ENCODE measurements at regions not wholly inside any gene's neighbourhood (a gene's known extent, or its start where the extent isn't known, plus 50 kb on each side); places are given as distances from the start of the nearest gene placed in this dataset.

DNA sequence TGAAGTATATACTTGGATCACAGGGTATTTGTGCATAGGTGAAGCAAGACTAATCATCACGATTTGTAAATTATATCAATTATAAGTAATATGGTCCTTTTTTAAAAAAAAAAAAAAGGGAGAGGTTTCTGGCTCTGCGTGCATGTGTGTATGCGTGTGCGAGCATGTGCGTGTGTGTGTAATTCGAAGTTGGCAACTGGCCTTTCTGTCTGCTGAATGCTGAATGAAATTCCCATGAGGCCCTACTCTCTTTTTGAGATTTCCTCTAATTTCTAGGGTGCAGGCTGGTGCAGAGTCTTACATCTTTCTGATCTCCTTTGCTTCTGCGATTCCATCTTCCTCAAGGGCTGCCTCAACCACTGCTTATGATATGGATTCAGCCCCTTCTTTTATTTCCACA is 212.2 kb downstream of the URB2 start:
- Histone ChIP-seq H3K18ac (ENCODE audit: low read length) (no peak overlapping the region), H2BK12ac (ENCODE audit: low read length) (no peak overlapping the region), H3K9ac (ENCODE audit: low read length) (no peak overlapping the region), H4K8ac (ENCODE audit: low read depth, low read length) (peak overlapping the region; percentile 28), H3K4me2 (ENCODE audit: low read length) (no peak overlapping the region), H3K4me3 (ENCODE audit: low read depth, low read length) (no peak overlapping the region), H2BK5ac (ENCODE audit: low read depth, low read length, poor library complexity) (no peak overlapping the region), H3K4ac (ENCODE audit: low read depth, low read length) (no peak overlapping the region), H4K12ac (ENCODE audit: low read depth, low read length) (no peak overlapping the region), H4K91ac (ENCODE audit: low read depth, low read length) (no peak overlapping the region), H3K14ac (ENCODE audit: low read length) (no peak overlapping the region), H3K36me3 (ENCODE audit: control insufficient read depth in 1 of 2, insufficient read depth in 2 of 2, low read length in 2 of 2) (no peaks in the 10 kb centered on the region), H3K27me3 (ENCODE audit: insufficient read depth, low read length) (no peaks in the 10 kb centered on the region), H3K23ac (ENCODE audit: low read length) (no peak overlapping the region), H3K79me1 (ENCODE audit: low read length) (peaks cover 1% of the 10 kb centered on the region), H3K79me2 (ENCODE audit: control insufficient read depth, insufficient read depth, low read length, poor library complexity) (no peaks in the 10 kb centered on the region), H3K9me3 (ENCODE audit: insufficient read depth, low read depth, low read length) (no peaks in the 10 kb centered on the region), H3K27ac (ENCODE audit: low read depth, low read length) (no peak overlapping the region), H2BK120ac (ENCODE audit: insufficient read depth, low read length, poor library complexity) (no peak overlapping the region), H2AFZ (ENCODE audit: insufficient read depth, low read length, poor library complexity) (no peak overlapping the region), H2AK5ac (ENCODE audit: low read length) (no peak overlapping the region), H3K4me1 (ENCODE audit: control insufficient read depth in 1 of 2, insufficient read depth in 2 of 2, low read length in 2 of 2) (no peaks in the 10 kb centered on the region)
- no CpG with 5 or more reads among the region's 7 CpGs for WGBS (ENCODE audit: extremely low coverage, insufficient coverage, insufficient read length)
- DNase-seq: no peak

DNA sequence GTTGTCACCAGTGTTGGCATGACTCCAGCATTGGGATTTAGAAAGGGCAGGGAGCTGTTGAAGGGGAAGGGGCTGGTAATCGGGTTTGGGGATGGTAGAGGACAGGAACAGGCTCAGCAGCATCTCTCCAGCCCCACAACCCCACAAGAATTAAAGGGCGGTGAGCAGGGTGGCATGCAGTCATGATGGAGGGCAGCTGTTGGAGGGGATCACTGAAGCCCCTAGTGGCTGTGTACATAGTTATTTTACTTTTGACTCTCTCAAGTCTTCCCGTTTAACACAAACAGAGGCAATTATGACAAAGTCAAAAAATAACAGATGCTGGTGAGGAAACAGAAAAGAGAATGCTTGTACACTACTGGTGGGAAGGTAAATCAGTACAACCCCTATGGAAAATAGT is 213.8 kb downstream of the URB2 start:
- Histone ChIP-seq H3K18ac (ENCODE audit: low read length) (no peak overlapping the region), H2BK5ac (ENCODE audit: low read depth, low read length, poor library complexity) (no peak overlapping the region), H3K4me1 (ENCODE audit: control insufficient read depth in 1 of 2, insufficient read depth in 2 of 2, low read length in 2 of 2) (peaks cover 0 to 5% of the 10 kb centered on the region in 2 experiments), H3K27ac (ENCODE audit: low read depth, low read length) (no peak overlapping the region), H3K23ac (ENCODE audit: low read length) (no peak overlapping the region), H4K12ac (ENCODE audit: low read depth, low read length) (no peak overlapping the region), H3K14ac (ENCODE audit: low read length) (no peak overlapping the region), H3K9ac (ENCODE audit: low read length) (no peak overlapping the region), H2AK5ac (ENCODE audit: low read length) (no peak overlapping the region), H4K8ac (ENCODE audit: low read depth, low read length) (no peak overlapping the region), H3K36me3 (ENCODE audit: control insufficient read depth in 1 of 2, insufficient read depth in 2 of 2, low read length in 2 of 2) (no peaks in the 10 kb centered on the region), H3K79me1 (ENCODE audit: low read length) (peaks cover 1% of the 10 kb centered on the region), H2BK12ac (ENCODE audit: low read length) (no peak overlapping the region), H2AFZ (ENCODE audit: insufficient read depth, low read length, poor library complexity) (no peak overlapping the region), H3K9me3 (ENCODE audit: insufficient read depth, low read depth, low read length) (no peaks in the 10 kb centered on the region), H2BK120ac (ENCODE audit: insufficient read depth, low read length, poor library complexity) (no peak overlapping the region), H3K27me3 (ENCODE audit: insufficient read depth, low read length) (no peaks in the 10 kb centered on the region), H3K4me3 (ENCODE audit: low read depth, low read length) (no peak overlapping the region), H4K91ac (ENCODE audit: low read depth, low read length) (no peak overlapping the region), H3K4me2 (ENCODE audit: low read length) (no peak overlapping the region), H3K4ac (ENCODE audit: low read depth, low read length) (no peak overlapping the region), H3K79me2 (ENCODE audit: control insufficient read depth, insufficient read depth, low read length, poor library complexity) (no peaks in the 10 kb centered on the region)
- no CpG with 5 or more reads among the region's 3 CpGs for WGBS (ENCODE audit: extremely low coverage, insufficient coverage, insufficient read length)
- DNase-seq: no peak

DNA sequence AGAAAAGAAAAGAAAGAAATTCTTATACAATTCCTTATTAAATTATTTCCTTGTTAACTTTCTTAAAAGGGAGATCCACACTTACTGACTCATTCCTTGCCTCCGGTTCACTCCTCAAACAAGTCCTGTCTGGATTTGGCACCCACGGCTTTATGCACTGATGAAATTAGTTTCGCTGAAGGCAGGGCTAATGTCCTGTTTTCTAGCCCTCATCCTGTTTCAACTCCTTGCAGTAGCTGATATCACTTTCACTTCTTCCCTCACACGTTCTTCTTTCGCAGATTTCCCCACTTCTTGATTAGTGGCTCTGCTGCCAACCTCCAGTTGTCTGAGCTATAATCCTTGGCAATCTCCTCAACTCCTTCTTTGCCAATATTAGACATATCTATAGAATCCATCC is 215.2 kb downstream of the URB2 start:
- H2BK120ac ChIP-seq (ENCODE audit: insufficient read depth, low read length, poor library complexity): no peak overlapping the region
- DNase-seq: no peak
- H3K4ac ChIP-seq (ENCODE audit: low read depth, low read length): no peak overlapping the region
- no peak overlapping the region for H4K91ac ChIP-seq (ENCODE audit: low read depth, low read length)
- no peak overlapping the region for H2AK5ac ChIP-seq (ENCODE audit: low read length)
- H4K12ac ChIP-seq (ENCODE audit: low read depth, low read length): no peak overlapping the region
- no peak overlapping the region for H3K27ac ChIP-seq (ENCODE audit: low read depth, low read length)
- H3K79me1 ChIP-seq (ENCODE audit: low read length): peaks cover 1% of the 10 kb centered on the region
- no CpG with 5 or more reads among the region's 5 CpGs for WGBS (ENCODE audit: extremely low coverage, insufficient coverage, insufficient read length)
- H3K4me1 ChIP-seq (ENCODE audit: control insufficient read depth in 1 of 2, insufficient read depth in 2 of 2, low read length in 2 of 2): peaks cover 0 to 5% of the 10 kb centered on the region in 2 experiments
- H2AFZ ChIP-seq (ENCODE audit: insufficient read depth, low read length, poor library complexity): no peak overlapping the region
- H3K4me3 ChIP-seq (ENCODE audit: low read depth, low read length): no peak overlapping the region
- no peak overlapping the region for H3K18ac ChIP-seq (ENCODE audit: low read length)
- no peak overlapping the region for H3K4me2 ChIP-seq (ENCODE audit: low read length)
- H2BK12ac ChIP-seq (ENCODE audit: low read length): no peak overlapping the region
- no peak overlapping the region for H3K9ac ChIP-seq (ENCODE audit: low read length)
- H3K27me3 ChIP-seq (ENCODE audit: insufficient read depth, low read length): no peaks in the 10 kb centered on the region
- no peak overlapping the region for H3K23ac ChIP-seq (ENCODE audit: low read length)
- no peak overlapping the region for H3K14ac ChIP-seq (ENCODE audit: low read length)
- no peaks in the 10 kb centered on the region for H3K79me2 ChIP-seq (ENCODE audit: control insufficient read depth, insufficient read depth, low read length, poor library complexity)
- no peaks in the 10 kb centered on the region for H3K36me3 ChIP-seq (ENCODE audit: control insufficient read depth in 1 of 2, insufficient read depth in 2 of 2, low read length in 2 of 2)
- no peaks in the 10 kb centered on the region for H3K9me3 ChIP-seq (ENCODE audit: insufficient read depth, low read depth, low read length)
- H2BK5ac ChIP-seq (ENCODE audit: low read depth, low read length, poor library complexity): no peak overlapping the region
- no peak overlapping the region for H4K8ac ChIP-seq (ENCODE audit: low read depth, low read length)

- no peak overlapping the region for H2AK5ac ChIP-seq (ENCODE audit: low read length)
- no peak overlapping the region for H3K4me2 ChIP-seq (ENCODE audit: low read length)
- H3K79me2 ChIP-seq (ENCODE audit: control insufficient read depth, insufficient read depth, low read length, poor library complexity): no peaks in the 10 kb centered on the region
- no peaks in the 10 kb centered on the region for H3K27me3 ChIP-seq (ENCODE audit: insufficient read depth, low read length)
- no peaks in the 10 kb centered on the region for H3K9me3 ChIP-seq (ENCODE audit: insufficient read depth, low read depth, low read length)
- H3K4me3 ChIP-seq (ENCODE audit: low read depth, low read length): no peak overlapping the region
- peaks cover 1% of the 10 kb centered on the region for H3K79me1 ChIP-seq (ENCODE audit: low read length)
- H3K14ac ChIP-seq (ENCODE audit: low read length): no peak overlapping the region
- H2BK5ac ChIP-seq (ENCODE audit: low read depth, low read length, poor library complexity): no peak overlapping the region
- no peak overlapping the region for H2AFZ ChIP-seq (ENCODE audit: insufficient read depth, low read length, poor library complexity)
- no peak overlapping the region for H3K27ac ChIP-seq (ENCODE audit: low read depth, low read length)
- H3K4me1 ChIP-seq (ENCODE audit: control insufficient read depth in 1 of 2, insufficient read depth in 2 of 2, low read length in 2 of 2): peaks cover 0 to 5% of the 10 kb centered on the region in 2 experiments
- H4K12ac ChIP-seq (ENCODE audit: low read depth, low read length): no peak overlapping the region
- H3K4ac ChIP-seq (ENCODE audit: low read depth, low read length): no peak overlapping the region
- no peak overlapping the region for H2BK120ac ChIP-seq (ENCODE audit: insufficient read depth, low read length, poor library complexity)
- no CpG with 5 or more reads among the region's 10 CpGs for WGBS (ENCODE audit: extremely low coverage, insufficient coverage, insufficient read length)
- H4K8ac ChIP-seq (ENCODE audit: low read depth, low read length): no peak overlapping the region
- H3K9ac ChIP-seq (ENCODE audit: low read length): no peak overlapping the region
- no peak overlapping the region for H3K18ac ChIP-seq (ENCODE audit: low read length)
- no peak for DNase-seq
- no peak overlapping the region for H4K91ac ChIP-seq (ENCODE audit: low read depth, low read length)
- no peak overlapping the region for H2BK12ac ChIP-seq (ENCODE audit: low read length)
- no peaks in the 10 kb centered on the region for H3K36me3 ChIP-seq (ENCODE audit: control insufficient read depth in 1 of 2, insufficient read depth in 2 of 2, low read length in 2 of 2)
- H3K23ac ChIP-seq (ENCODE audit: low read length): no peak overlapping the region
These were observed 216.5 kb downstream of the URB2 start for GRCh38 chr1:229842302-229843255.
